HepG2 (cell line): ENCODE measurements at regions not wholly inside any gene's neighbourhood (a gene's known extent, or its start where the extent isn't known, plus 50 kb on each side); places are given as distances from the start of the nearest gene placed in this dataset.

Source experiments
- ATAC-seq: fragments of 200-7000 bp; cut with Tn5 transposase; 3 replicates; pipeline ENCODE4 v1.9.1; 2020; ENCODE audit warnings: mild to moderate bottlenecking, moderate library complexity
- BruUV-seq: library from RNA; stranded (reverse); fragments of 400-500 nt; replicated peaks from 2 replicates; lab custom pipeline; 2021; lab: Mats Ljungman, UMichigan
- CTCF ChIA-PET: fragments of 300-600 bp; formaldehyde crosslinking; extraction: SDS; loops from one replicate; lab custom pipeline; 2021; ENCODE audit warnings: low total read pairs, inconsistent platforms, low intra/inter-chr PET ratio; lab: Yijun Ruan, JAX
- POLR2A ChIA-PET: fragments of 350-600 bp; sonication (Branson Sonifier 250); formaldehyde crosslinking; loops from one replicate; lab custom pipeline; 2020; ENCODE audit warnings: antibody characterized with exemption, inconsistent platforms; lab: Yijun Ruan, JAX
- DNase-seq: peaks from one replicate; pipeline ENCODE4 v3.0.0-alpha.2; 2015; ENCODE audit warnings: low spot score
- FAIRE-seq: peaks from 3 replicates; lab custom pipeline; 2011; peaks lifted over from hg19 to GRCh38; lab: Jason Lieb, UNC
- H2AFZ ChIP-seq: one replicate; pipeline ENCODE4 v1.6.1; 2011; ENCODE audit warnings: low read length, inconsistent platforms
- H3K27ac ChIP-seq: fragments of 300-600 bp; 3 replicates; pipeline ENCODE4 v1.8.0; 2011; ENCODE audit warnings: mixed run types, mild to moderate bottlenecking, mixed read lengths, low read length, inconsistent platforms; ENCODE audit not compliant: insufficient read depth; ENCODE audit errors: extremely low read length
- H3K27me3 ChIP-seq, 2 experiments: fragments of 200-600 bp in 1 of 2; 2 replicates in 1 of 2; 3 replicates in 1 of 2; pipeline versions ENCODE4 v1.6.0 to v1.8.0; 2011; ENCODE audit warnings: low read length in 2 of 2, mild to moderate bottlenecking in 2 of 2, moderate library complexity in 2 of 2, inconsistent platforms in 1 of 2; ENCODE audit not compliant: insufficient read depth in 2 of 2, control insufficient read depth in 1 of 2
- H3K36me3 ChIP-seq, 2 experiments: fragments of 200-600 bp in 1 of 2; replicated peaks in 1 of 2; 2 replicates in 1 of 2; 3 replicates in 1 of 2; pipeline versions ENCODE4 v1.5.1 to v1.8.0; 2011; ENCODE audit warnings: low read length in 2 of 2, inconsistent platforms in 1 of 2; ENCODE audit not compliant: insufficient read depth in 2 of 2, control insufficient read depth in 1 of 2
- H3K4me1 ChIP-seq: 2 replicates; pipeline ENCODE4 v1.5.1; 2012; ENCODE audit warnings: low read length, inconsistent platforms; ENCODE audit not compliant: insufficient read depth
- H3K4me2 ChIP-seq: 2 replicates; pipeline ENCODE4 v1.6.0; 2011; ENCODE audit warnings: low read depth, low read length, inconsistent platforms
- H3K4me3 ChIP-seq, 3 experiments: fragments of 200-600 bp in 1 of 3; sonication (generic), shearing (Covaris generic) in 1 of 3; replicated peaks in 1 of 3; 2 replicates each; pipeline ENCODE4 v1.5.1; 2011 to 2016; ENCODE audit warnings: low read length in 3 of 3, inconsistent platforms in 2 of 3, low read depth in 2 of 3, mild to moderate bottlenecking in 2 of 3, control low read depth in 1 of 3, mixed read lengths in 1 of 3; ENCODE audit not compliant: insufficient read depth in 1 of 3
- H3K79me2 ChIP-seq: one replicate; pipeline ENCODE4 v1.6.1; 2011; ENCODE audit warnings: low read length, inconsistent platforms; ENCODE audit not compliant: insufficient read depth
- H3K9ac ChIP-seq: 2 replicates; pipeline ENCODE4 v1.6.0; 2011; ENCODE audit warnings: mild to moderate bottlenecking, low read depth, low read length, inconsistent platforms; ENCODE audit not compliant: insufficient read depth
- H3K9me3 ChIP-seq: 2 replicates; pipeline ENCODE4 v1.5.1; 2012; ENCODE audit warnings: mild to moderate bottlenecking, low read length
- H4K20me1 ChIP-seq: 2 replicates; pipeline ENCODE4 v1.6.0; 2011; ENCODE audit warnings: inconsistent platforms, mild to moderate bottlenecking, low read length, moderate library complexity; ENCODE audit not compliant: insufficient read depth
- DR1 ChIP-seq: sonication (generic); formaldehyde crosslinking; IDR thresholded peaks from 2 replicates; pipeline ENCODE4 v1.8.0; 2021; ENCODE audit warnings: mild to moderate bottlenecking, missing genetic modification reagents, inconsistent platforms
- FOXA3 ChIP-seq: IDR thresholded peaks from 2 replicates; pipeline ENCODE4 v1.6.1; 2016; ENCODE audit warnings: missing genetic modification reagents, missing compliant biosample characterization
- HCFC1 ChIP-seq: fragments of 150-350 bp; IDR thresholded peaks from 2 replicates; pipeline ENCODE4 v1.6.1; 2014; ENCODE audit warnings: low read depth, low read length
- ISL2 ChIP-seq: sonication (generic); formaldehyde crosslinking; IDR thresholded peaks from 2 replicates; pipeline ENCODE4 v1.5.0; 2020; ENCODE audit warnings: missing genetic modification reagents
- KLF9 ChIP-seq: IDR thresholded peaks from 2 replicates; pipeline ENCODE4 v1.6.1; 2016; ENCODE audit warnings: low read depth
- MEIS2 ChIP-seq: sonication (generic); formaldehyde crosslinking; IDR thresholded peaks from 2 replicates; pipeline ENCODE4 v1.9.0; 2021; ENCODE audit warnings: mild to moderate bottlenecking, missing genetic modification reagents
- MXD4 ChIP-seq: IDR thresholded peaks from 2 replicates; pipeline ENCODE4 v1.6.1; 2016; ENCODE audit warnings: mild to moderate bottlenecking, missing biosample characterization, missing genetic modification reagents
- RFX1 ChIP-seq: fragments of 450-650 bp; IDR thresholded peaks from 2 replicates; pipeline ENCODE4 v1.6.1; 2017
- RXRB ChIP-seq: IDR thresholded peaks from 2 replicates; pipeline ENCODE4 v1.6.1; 2016; ENCODE audit warnings: borderline replicate concordance, missing genetic modification reagents, missing compliant biosample characterization
- ZNF230 ChIP-seq: sonication (generic); formaldehyde crosslinking; IDR thresholded peaks from 2 replicates; pipeline ENCODE4 v1.4.0; 2020; ENCODE audit warnings: mild to moderate bottlenecking, missing genetic modification reagents
- ZNF879 ChIP-seq: sonication (generic); formaldehyde crosslinking; IDR thresholded peaks from 2 replicates; pipeline ENCODE4 v1.8.1; 2023; ENCODE audit warnings: missing genetic modification reagents
- WGBS: methylation state at CpG from one replicate; pipeline ENCODE4 v1.1.6; 2017; ENCODE audit warnings: low lambda C conversion rate; 5-methylcytosine and 5-hydroxymethylcytosine counted together
- in situ Hi-C: cut with HindIII; loops from 2 replicates; pipeline ENCODE4 v1.10.0; 2017; ENCODE audit warnings: low pct_unique_long_range_greater_than_20kb; ENCODE audit not compliant: extremely low pct_ligation_motif_present
- intact Hi-C: fragments of 100-400 bp; cut with micrococcal nuclease; formaldehyde crosslinking; loops from one replicate; pipeline ENCODE4 v1.10.0; 2022; ENCODE audit not compliant: unreplicated experiment
- TF ChIP-seq, protein P1 (sequence below): sonication (generic); formaldehyde crosslinking; IDR thresholded peaks from 2 replicates; pipeline ENCODE4 v1.4.0; 2020; ENCODE audit warnings: mild to moderate bottlenecking, missing genetic modification reagents
- TF ChIP-seq, protein P2 (sequence below): sonication (generic); formaldehyde crosslinking; conservative IDR thresholded peaks from 2 replicates; pipeline ENCODE4 v1.4.0; 2020; ENCODE audit warnings: mild to moderate bottlenecking, missing genetic modification reagents, moderate library complexity
- TF ChIP-seq, protein P3 (sequence below): sonication (generic); formaldehyde crosslinking; IDR thresholded peaks from 2 replicates; pipeline ENCODE4 v1.5.0; 2020; ENCODE audit warnings: missing genetic modification reagents
- TF ChIP-seq, protein P4 (sequence below): sonication (generic); formaldehyde crosslinking; IDR thresholded peaks from 2 replicates; pipeline ENCODE4 v1.5.0; 2020; ENCODE audit warnings: missing genetic modification reagents
- TF ChIP-seq, protein P5 (sequence below): sonication (generic); formaldehyde crosslinking; IDR thresholded peaks from 2 replicates; pipeline ENCODE4 v1.9.0; 2022; ENCODE audit warnings: missing genetic modification reagents, mild to moderate bottlenecking, borderline replicate concordance

DNA sequence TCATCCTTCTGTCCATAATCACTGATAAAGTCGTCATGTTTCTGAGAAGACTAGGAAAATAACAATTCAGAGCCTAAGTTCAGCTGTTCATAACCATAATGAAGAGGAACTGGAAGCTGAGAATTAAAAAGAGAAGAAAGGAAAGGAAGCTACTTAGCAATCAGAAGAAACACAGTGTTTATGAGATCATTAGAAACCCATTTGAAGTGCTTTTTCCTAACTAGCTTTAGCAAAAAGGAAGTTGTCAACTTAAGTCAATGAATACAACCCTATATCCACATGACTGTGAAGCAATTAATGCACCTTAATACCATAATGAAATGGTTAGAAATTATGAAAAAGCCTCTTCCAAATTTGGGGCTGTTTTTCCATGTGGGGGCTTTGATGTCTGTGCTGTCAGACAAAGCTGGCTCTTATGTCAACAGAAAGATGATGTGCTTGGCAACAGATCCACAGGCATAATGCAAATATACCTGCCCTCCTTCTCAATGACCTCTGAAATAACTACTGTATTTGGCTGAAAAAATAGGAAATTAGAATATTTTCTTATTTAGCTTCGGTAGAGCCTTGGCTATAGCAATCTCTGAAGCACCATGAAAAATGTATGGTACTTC is 463.5 kb downstream of the RASEF start:
- Histone ChIP-seq H2AFZ (no peak overlapping the region), H3K27me3 (no peaks in the 10 kb centered on the region), H3K9me3 (no peaks in the 10 kb centered on the region), H3K27ac (peak overlapping the region; percentile 86), H3K4me3 (peak overlapping the region in 2 of 3 experiments; percentile 56 to 73; a peak in 2 of 6 replicates), H4K20me1 (no peaks in the 10 kb centered on the region), H3K36me3 (no peaks in the 10 kb centered on the region), H3K4me2 (peak overlapping the region; percentile 94), H3K79me2 (peaks cover 4% of the 10 kb centered on the region), H3K4me1 (peaks cover 97% of the 10 kb centered on the region), H3K9ac (peak overlapping the region; percentile 87)
- WGBS = 29% methylated on average over 2 of the region's 2 CpGs
- FAIRE-seq (no peak), ATAC-seq (no peak), DNase-seq (no peak)
- BruUV-seq = no TSS peak
- CTCF ChIA-PET = no interaction called here
- intact Hi-C loops = no loop called here
- in situ Hi-C loops = no loop called here
- POLR2A ChIA-PET = interaction anchor here (2.4 to 3.5 kb wide), 4 partner anchors 10 to 39 kb away, joined by 7 to 25 read pairs (median 21); no protein-coding TSS in a partner anchor
- TF ChIP-seq, protein P1, sequence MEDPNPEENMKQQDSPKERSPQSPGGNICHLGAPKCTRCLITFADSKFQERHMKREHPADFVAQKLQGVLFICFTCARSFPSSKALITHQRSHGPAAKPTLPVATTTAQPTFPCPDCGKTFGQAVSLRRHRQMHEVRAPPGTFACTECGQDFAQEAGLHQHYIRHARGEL (CRISPR knock-in tag) = no peak
- TF ChIP-seq, protein P2, sequence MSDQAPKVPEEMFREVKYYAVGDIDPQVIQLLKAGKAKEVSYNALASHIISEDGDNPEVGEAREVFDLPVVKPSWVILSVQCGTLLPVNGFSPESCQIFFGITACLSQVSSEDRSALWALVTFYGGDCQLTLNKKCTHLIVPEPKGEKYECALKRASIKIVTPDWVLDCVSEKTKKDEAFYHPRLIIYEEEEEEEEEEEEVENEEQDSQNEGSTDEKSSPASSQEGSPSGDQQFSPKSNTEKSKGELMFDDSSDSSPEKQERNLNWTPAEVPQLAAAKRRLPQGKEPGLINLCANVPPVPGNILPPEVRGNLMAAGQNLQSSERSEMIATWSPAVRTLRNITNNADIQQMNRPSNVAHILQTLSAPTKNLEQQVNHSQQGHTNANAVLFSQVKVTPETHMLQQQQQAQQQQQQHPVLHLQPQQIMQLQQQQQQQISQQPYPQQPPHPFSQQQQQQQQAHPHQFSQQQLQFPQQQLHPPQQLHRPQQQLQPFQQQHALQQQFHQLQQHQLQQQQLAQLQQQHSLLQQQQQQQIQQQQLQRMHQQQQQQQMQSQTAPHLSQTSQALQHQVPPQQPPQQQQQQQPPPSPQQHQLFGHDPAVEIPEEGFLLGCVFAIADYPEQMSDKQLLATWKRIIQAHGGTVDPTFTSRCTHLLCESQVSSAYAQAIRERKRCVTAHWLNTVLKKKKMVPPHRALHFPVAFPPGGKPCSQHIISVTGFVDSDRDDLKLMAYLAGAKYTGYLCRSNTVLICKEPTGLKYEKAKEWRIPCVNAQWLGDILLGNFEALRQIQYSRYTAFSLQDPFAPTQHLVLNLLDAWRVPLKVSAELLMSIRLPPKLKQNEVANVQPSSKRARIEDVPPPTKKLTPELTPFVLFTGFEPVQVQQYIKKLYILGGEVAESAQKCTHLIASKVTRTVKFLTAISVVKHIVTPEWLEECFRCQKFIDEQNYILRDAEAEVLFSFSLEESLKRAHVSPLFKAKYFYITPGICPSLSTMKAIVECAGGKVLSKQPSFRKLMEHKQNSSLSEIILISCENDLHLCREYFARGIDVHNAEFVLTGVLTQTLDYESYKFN (CRISPR knock-in tag) = 0 out of 2 replicates have a peak, but pooled peaks have one; percentile 19
- no peak for TF ChIP-seq MEIS2 (CRISPR knock-in tag)
- TF ChIP-seq FOXA3 = peak; percentile 47; the same call in 1 of the 2 replicates
- no peak for TF ChIP-seq ZNF230 (CRISPR knock-in tag)
- TF ChIP-seq HCFC1 = no peak
- TF ChIP-seq RFX1 = no peak
- TF ChIP-seq, protein P3, sequence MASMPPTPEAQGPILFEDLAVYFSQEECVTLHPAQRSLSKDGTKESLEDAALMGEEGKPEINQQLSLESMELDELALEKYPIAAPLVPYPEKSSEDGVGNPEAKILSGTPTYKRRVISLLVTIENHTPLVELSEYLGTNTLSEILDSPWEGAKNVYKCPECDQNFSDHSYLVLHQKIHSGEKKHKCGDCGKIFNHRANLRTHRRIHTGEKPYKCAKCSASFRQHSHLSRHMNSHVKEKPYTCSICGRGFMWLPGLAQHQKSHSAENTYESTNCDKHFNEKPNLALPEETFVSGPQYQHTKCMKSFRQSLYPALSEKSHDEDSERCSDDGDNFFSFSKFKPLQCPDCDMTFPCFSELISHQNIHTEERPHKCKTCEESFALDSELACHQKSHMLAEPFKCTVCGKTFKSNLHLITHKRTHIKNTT (CRISPR knock-in tag) = no peak
- TF ChIP-seq ZNF879 (CRISPR knock-in tag) = no peak
- TF ChIP-seq, protein P4, sequence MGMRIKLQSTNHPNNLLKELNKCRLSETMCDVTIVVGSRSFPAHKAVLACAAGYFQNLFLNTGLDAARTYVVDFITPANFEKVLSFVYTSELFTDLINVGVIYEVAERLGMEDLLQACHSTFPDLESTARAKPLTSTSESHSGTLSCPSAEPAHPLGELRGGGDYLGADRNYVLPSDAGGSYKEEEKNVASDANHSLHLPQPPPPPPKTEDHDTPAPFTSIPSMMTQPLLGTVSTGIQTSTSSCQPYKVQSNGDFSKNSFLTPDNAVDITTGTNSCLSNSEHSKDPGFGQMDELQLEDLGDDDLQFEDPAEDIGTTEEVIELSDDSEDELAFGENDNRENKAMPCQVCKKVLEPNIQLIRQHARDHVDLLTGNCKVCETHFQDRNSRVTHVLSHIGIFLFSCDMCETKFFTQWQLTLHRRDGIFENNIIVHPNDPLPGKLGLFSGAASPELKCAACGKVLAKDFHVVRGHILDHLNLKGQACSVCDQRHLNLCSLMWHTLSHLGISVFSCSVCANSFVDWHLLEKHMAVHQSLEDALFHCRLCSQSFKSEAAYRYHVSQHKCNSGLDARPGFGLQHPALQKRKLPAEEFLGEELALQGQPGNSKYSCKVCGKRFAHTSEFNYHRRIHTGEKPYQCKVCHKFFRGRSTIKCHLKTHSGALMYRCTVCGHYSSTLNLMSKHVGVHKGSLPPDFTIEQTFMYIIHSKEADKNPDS = no peak
- peak; percentile 28; the same call in 1 of the 2 replicates for TF ChIP-seq RXRB
- TF ChIP-seq, protein P5, sequence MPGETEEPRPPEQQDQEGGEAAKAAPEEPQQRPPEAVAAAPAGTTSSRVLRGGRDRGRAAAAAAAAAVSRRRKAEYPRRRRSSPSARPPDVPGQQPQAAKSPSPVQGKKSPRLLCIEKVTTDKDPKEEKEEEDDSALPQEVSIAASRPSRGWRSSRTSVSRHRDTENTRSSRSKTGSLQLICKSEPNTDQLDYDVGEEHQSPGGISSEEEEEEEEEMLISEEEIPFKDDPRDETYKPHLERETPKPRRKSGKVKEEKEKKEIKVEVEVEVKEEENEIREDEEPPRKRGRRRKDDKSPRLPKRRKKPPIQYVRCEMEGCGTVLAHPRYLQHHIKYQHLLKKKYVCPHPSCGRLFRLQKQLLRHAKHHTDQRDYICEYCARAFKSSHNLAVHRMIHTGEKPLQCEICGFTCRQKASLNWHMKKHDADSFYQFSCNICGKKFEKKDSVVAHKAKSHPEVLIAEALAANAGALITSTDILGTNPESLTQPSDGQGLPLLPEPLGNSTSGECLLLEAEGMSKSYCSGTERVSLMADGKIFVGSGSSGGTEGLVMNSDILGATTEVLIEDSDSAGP (CRISPR knock-in tag) = no peak
- TF ChIP-seq ISL2 (CRISPR knock-in tag) = peak; percentile 67
- TF ChIP-seq DR1 (CRISPR knock-in tag) = no peak
- no peak for TF ChIP-seq KLF9
- TF ChIP-seq MXD4 (CRISPR knock-in tag) = no peak
